ENCODE measurements at regions not wholly inside any gene's neighbourhood (a gene's known extent, or its start where the extent isn't known, plus 50 kb on each side); places are given as distances from the start of the nearest gene placed in this dataset.

- no peaks in the 10 kb centered on the region for H3K9me3 ChIP-seq (ENCODE audit: low read length)
- no peak overlapping the region for H3K27ac ChIP-seq (ENCODE audit: low read length)
- no peaks in the 10 kb centered on the region for H4K20me1 ChIP-seq (ENCODE audit: insufficient read depth)
- no peak overlapping the region for H2AFZ ChIP-seq (ENCODE audit: low read depth, low read length)
- H3K36me3 ChIP-seq (ENCODE audit: insufficient read depth, low read length) = no peaks in the 10 kb centered on the region
- no peaks in the 10 kb centered on the region for H3K27me3 ChIP-seq (ENCODE audit: insufficient read depth, low read depth, low read length)
- TF ChIP-seq EZH2 (IDR thresholded peaks at IDR 0.05; ENCODE audit: borderline replicate concordance, insufficient read depth, low read length, poor library complexity, severe bottlenecking) (no peak), TAF1 (IDR thresholded peaks at IDR 0.05; ENCODE audit: low read depth) (no peak), CTCF (IDR thresholded peaks at IDR 0.05; ENCODE audit: poor library complexity, severe bottlenecking) (no peak), SMC3 (conservative IDR thresholded peaks at IDR 0.05; ENCODE audit: poor library complexity) (no peak), REST (IDR thresholded peaks at IDR 0.05; ENCODE audit: borderline replicate concordance) (no peak)
- no peaks in the 10 kb centered on the region for H3K79me2 ChIP-seq (replicated peaks; ENCODE audit: insufficient read depth, low read length)
- H3K4me3 ChIP-seq (ENCODE audit: low read length) = no peak overlapping the region
- H3F3A ChIP-seq (ENCODE audit: insufficient read depth, low read length, poor library complexity, severe bottlenecking) = no peaks in the 10 kb centered on the region
- no peak overlapping the region for H3K9ac ChIP-seq (ENCODE audit: low read length)
- H3K4me2 ChIP-seq (ENCODE audit: low read length) = no peak overlapping the region
- no peaks in the 10 kb centered on the region for H3K9me2 ChIP-seq (ENCODE audit: insufficient read depth, low read length)
Measured at GRCh38 chr2:7934476-7934875, 747.4 kb upstream of the ID2 start.

GRCh38 chr2:7937082-7937481 is 744.8 kb upstream of the ID2 start:
- Histone ChIP-seq H3K9me3 (ENCODE audit: low read length) (no peaks in the 10 kb centered on the region), H3K4me3 (ENCODE audit: low read length) (no peak overlapping the region), H3K79me2 (replicated peaks; ENCODE audit: insufficient read depth, low read length) (no peaks in the 10 kb centered on the region), H3K27me3 (ENCODE audit: insufficient read depth, low read depth, low read length) (no peaks in the 10 kb centered on the region), H3K27ac (ENCODE audit: low read length) (no peak overlapping the region), H2AFZ (ENCODE audit: low read depth, low read length) (no peak overlapping the region), H4K20me1 (ENCODE audit: insufficient read depth) (no peaks in the 10 kb centered on the region), H3K4me2 (ENCODE audit: low read length) (no peak overlapping the region), H3K9ac (ENCODE audit: low read length) (no peak overlapping the region), H3K9me2 (ENCODE audit: insufficient read depth, low read length) (no peaks in the 10 kb centered on the region), H3K36me3 (ENCODE audit: insufficient read depth, low read length) (no peaks in the 10 kb centered on the region), H3F3A (ENCODE audit: insufficient read depth, low read length, poor library complexity, severe bottlenecking) (no peaks in the 10 kb centered on the region)
- TF ChIP-seq REST (IDR thresholded peaks at IDR 0.05; ENCODE audit: borderline replicate concordance) (no peak), MXI1 (conservative IDR thresholded peaks at IDR 0.05; ENCODE audit: poor library complexity, severe bottlenecking) (no peak), POLR2AphosphoS5 (IDR thresholded peaks at IDR 0.05) (no peak), RAD21 (conservative IDR thresholded peaks at IDR 0.05) (no peak), SMC3 (conservative IDR thresholded peaks at IDR 0.05; ENCODE audit: poor library complexity) (no peak), CTCF (IDR thresholded peaks at IDR 0.05; ENCODE audit: poor library complexity, severe bottlenecking) (no peak), TAF1 (IDR thresholded peaks at IDR 0.05; ENCODE audit: low read depth) (no peak), EZH2 (IDR thresholded peaks at IDR 0.05; ENCODE audit: borderline replicate concordance, insufficient read depth, low read length, poor library complexity, severe bottlenecking) (no peak), EP300 (conservative IDR thresholded peaks at IDR 0.05; ENCODE audit: poor library complexity, severe bottlenecking) (no peak)

Measured in neural cell (in vitro differentiated cells).